ENCODE measurements at regions not wholly inside any gene's neighbourhood (a gene's known extent, or its start where the extent isn't known, plus 50 kb on each side); places are given as distances from the start of the nearest gene placed in this dataset.
"Not testable (repeated sequence)": the region's sequence is repeated elsewhere in the genome, so short reads cannot be mapped to it uniquely, and the experiment has no call there.

DNA sequence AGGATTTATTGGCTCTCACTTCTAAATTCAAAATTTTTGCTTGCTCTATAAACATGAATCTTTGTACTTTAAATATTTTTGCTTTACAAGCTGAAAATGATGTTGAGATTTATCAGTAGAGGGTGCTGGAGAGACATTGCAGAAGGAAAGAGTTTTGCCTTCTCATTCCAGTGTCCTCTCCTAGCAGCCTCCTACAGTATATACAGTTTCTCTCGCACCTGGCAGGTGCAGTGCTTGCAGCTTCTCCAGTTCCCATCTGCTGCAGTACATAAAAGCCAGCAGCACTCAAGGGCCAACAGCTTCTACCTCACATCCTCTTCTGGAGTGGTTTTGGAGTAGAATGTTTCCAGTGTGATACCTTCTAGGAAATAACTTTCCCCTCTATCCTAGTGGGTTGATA, 601.8 kb upstream of the ATXN7L3B start:
- WGBS = 36% methylated on average over 1 of the region's 1 CpG
- H3K27ac ChIP-seq (ENCODE audit: low read depth) = no peak overlapping the region
- DNase-seq (ENCODE audit: extremely low spot score) = no peak

DNA sequence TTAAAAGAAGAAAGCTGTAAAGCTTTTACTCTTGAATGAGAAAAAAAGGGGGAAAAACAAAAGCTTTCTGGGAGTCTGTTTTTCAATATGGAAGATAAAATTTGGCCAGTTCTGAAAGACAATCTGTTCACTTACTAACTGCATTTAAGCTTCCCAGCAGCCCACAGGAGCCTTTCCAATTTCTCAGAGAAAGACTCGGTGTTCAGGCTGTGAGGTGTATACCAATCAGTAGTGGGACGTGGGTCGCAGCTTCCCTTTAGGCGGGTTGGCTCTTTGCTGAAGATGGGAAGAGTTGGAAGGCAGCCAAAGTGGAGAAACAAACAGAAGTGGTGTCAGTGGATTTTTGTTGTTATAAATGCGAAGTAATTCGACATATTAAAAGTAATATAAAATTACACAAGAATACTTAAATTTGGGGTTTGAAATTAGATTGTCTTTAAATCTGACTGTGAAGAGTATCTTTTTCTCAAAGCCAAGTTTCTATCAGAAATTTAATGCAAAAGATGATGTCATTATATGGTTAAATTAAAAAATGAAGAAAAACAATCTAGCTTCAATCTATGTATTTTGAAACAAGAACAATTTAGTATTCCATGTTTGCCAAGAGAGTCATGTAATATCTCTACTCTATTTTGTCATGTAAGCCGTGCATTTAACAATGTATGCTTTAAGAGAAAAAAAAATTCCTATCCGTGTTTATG, 590.2 kb upstream of the ATXN7L3B start:
- Histone ChIP-seq H3K4me3 (ENCODE audit: low read depth, low read length) (no peak overlapping the region), H3K36me3 (ENCODE audit: insufficient read depth) (no peaks in the 10 kb centered on the region), H3K4me1 (ENCODE audit: insufficient read depth) (no peaks in the 10 kb centered on the region), H3K27ac (ENCODE audit: low read depth) (no peak overlapping the region)
- 62% methylated on average over 8 of the region's 8 CpGs for WGBS
- no peak for DNase-seq (ENCODE audit: extremely low spot score)

More for the DNA sequence above, 601.8 kb upstream of the ATXN7L3B start:
- H3K4me3 ChIP-seq (ENCODE audit: low read depth, low read length) = no peak overlapping the region
- H3K36me3 ChIP-seq (ENCODE audit: insufficient read depth) = no peaks in the 10 kb centered on the region
- no peaks in the 10 kb centered on the region for H3K4me1 ChIP-seq (ENCODE audit: insufficient read depth)

DNA sequence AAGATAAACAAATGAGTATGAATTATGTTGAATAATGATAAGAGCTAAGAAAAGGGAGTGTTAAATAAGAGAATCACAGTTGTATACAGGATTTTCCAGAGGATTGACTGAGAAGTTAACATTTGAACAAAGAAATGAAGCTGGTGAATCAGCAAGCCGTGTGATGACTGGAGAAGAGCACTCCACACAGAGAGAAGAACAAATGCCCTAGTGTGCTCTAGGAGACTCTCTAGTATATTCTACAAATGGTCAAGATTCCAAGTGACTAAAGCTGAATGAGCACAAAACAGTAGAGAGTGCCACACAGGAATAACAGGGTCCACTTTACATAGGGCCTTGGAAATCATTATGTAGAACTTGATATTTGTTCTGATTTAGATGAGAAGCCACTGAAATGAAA, 587.1 kb upstream of the ATXN7L3B start:
- H3K36me3 ChIP-seq (ENCODE audit: insufficient read depth) = no peaks in the 10 kb centered on the region
- H3K4me3 ChIP-seq (ENCODE audit: low read depth, low read length) = no peak overlapping the region
- H3K4me1 ChIP-seq (ENCODE audit: insufficient read depth) = no peaks in the 10 kb centered on the region
- H3K27ac ChIP-seq (ENCODE audit: low read depth) = no peak overlapping the region
- DNase-seq (ENCODE audit: extremely low spot score) = no peak
- 29% methylated on average over 1 of the region's 1 CpG for WGBS

DNA sequence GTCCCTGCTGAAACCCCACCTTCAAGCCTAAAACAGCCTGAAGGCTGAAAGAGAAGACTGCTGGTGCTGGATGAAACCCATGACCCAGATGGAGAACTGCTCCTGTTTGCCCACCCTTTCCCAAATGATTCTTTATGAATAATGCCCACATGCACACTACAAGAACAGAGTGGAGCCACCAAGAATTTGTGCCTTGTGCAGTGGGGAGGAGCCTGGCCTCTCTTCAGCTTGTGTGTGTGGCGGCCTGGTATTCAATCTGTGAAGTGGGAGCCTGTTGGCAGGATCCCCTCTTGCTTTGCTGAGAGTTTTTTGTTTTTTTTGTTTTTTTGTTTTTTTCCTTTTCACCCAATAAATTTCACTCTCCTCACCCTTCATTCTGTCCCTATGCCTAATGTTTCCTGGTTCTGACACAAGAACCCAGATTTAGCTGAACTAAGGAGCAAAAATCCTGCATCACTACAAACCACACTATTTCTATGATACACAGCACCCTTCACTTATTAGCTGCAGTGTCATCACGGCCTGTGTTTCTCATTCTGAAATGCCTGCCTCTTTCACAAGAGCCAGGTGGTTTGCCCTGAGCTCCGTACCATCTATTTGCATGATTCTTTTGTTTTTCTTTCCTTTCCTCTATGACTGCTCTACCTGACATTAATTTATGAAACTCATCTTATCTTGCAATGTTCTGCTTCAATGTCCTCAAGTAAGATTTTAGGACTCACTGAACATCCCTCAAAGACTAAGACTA, 585.5 kb upstream of the ATXN7L3B start:
- 79% methylated on average over 3 of the region's 3 CpGs for WGBS
- no peak for DNase-seq (ENCODE audit: extremely low spot score)
- H3K4me1 ChIP-seq (ENCODE audit: insufficient read depth) = no peaks in the 10 kb centered on the region
- H3K4me3 ChIP-seq (ENCODE audit: low read depth, low read length) = no peak overlapping the region
- no peaks in the 10 kb centered on the region for H3K36me3 ChIP-seq (ENCODE audit: insufficient read depth)
- no peak overlapping the region for H3K27ac ChIP-seq (ENCODE audit: low read depth)

DNA sequence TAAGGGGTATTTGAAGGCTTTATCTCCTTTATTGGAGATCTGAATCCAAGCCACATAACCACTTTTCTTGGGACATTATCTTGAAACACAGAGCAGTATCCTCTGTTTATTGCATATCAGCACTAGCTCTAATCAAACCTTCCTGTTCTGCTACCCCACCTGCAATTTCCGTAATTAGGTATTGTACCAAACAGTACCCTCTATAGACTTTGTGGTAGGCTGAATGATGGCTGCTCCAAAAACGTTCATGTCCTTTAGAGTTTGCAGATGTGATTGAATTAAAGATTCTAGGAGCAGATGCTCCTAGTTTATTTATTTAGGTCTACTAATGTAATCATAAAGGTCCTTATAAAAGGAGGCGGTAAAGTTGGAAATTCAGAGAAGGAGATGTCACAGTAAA, 573.0 kb upstream of the ATXN7L3B start:
- Histone ChIP-seq H3K27ac (ENCODE audit: low read depth) (no peak overlapping the region), H3K4me3 (ENCODE audit: low read depth, low read length) (no peak overlapping the region), H3K4me1 (ENCODE audit: insufficient read depth) (no peaks in the 10 kb centered on the region), H3K36me3 (ENCODE audit: insufficient read depth) (no peaks in the 10 kb centered on the region)
- 50% methylated on average over 3 of the region's 3 CpGs for WGBS
- no peak for DNase-seq (ENCODE audit: extremely low spot score)

DNA sequence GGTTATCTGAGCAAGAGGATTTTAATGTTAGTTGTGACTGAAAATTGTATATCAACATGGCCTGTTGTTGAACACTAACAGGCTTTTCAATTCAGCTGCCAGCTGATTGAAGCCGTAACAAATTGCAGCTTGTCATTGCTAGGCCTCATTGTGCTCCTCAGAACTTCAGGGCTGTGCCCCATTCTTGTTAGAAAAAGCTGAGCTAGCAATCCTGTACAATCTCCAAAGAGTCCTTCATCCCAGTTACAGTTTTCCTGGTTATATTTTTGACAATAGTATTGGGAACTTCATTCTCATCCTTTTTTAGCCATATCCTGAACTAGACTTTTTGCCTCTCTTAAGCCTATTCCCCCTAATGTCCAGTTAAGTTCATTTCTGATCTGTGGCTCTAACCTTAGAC, 564.1 kb upstream of the ATXN7L3B start:
- no peak overlapping the region for H3K4me3 ChIP-seq (ENCODE audit: low read depth, low read length)
- no peaks in the 10 kb centered on the region for H3K4me1 ChIP-seq (ENCODE audit: insufficient read depth)
- DNase-seq (ENCODE audit: extremely low spot score) = no peak
- H3K36me3 ChIP-seq (ENCODE audit: insufficient read depth) = no peaks in the 10 kb centered on the region
- H3K27ac ChIP-seq (ENCODE audit: low read depth) = no peak overlapping the region
- 69% methylated on average over 1 of the region's 1 CpG for WGBS

DNA sequence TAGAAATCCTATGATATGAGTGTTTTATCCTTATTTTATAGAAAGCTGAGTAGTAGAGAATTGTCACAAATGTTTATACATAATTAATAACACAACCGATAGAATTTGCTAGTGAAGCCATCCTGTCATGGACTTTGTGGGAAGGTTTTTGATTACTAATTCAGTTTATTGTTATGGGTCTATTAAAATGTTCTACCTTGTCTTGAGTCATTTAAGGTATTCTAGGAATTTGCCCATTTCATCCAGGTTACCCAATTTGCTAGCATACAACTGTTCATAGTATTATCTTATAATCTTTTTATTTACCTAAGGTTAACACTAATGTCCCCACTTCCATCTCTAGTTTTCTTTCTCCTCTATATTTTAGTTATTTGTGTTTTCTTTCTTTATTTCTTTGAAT, 553.1 kb upstream of the ATXN7L3B start:
- no peak overlapping the region for H3K27ac ChIP-seq (ENCODE audit: low read depth)
- 80% methylated on average over 1 of the region's 1 CpG for WGBS
- H3K4me3 ChIP-seq (ENCODE audit: low read depth, low read length) = no peak overlapping the region
- H3K36me3 ChIP-seq (ENCODE audit: insufficient read depth) = no peaks in the 10 kb centered on the region
- no peaks in the 10 kb centered on the region for H3K4me1 ChIP-seq (ENCODE audit: insufficient read depth)
- DNase-seq (ENCODE audit: extremely low spot score) = no peak

DNA sequence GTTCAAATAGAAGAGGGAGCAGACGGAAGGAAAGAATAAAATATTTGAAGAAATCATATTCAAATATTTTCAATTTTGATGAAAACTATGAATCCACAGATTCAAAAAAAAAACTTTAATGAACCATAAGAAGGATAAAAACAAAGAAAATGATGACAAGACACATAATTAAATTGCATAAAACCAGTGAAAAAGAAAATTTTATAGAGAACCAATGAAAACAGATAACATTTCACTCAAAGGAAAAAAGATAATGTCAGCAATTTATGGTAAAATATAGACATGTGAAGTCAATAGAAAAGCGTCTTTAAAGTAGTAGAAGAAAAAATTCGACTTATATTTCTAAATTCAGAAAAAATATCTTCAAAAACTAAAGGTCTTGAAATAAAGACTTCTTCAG, 546.5 kb upstream of the ATXN7L3B start:
- Histone ChIP-seq H3K27ac (ENCODE audit: low read depth) (no peak overlapping the region), H3K4me1 (ENCODE audit: insufficient read depth) (no peaks in the 10 kb centered on the region), H3K4me3 (ENCODE audit: low read depth, low read length) (no peak overlapping the region), H3K36me3 (ENCODE audit: insufficient read depth) (no peaks in the 10 kb centered on the region)
- DNase-seq (ENCODE audit: extremely low spot score) = no peak
- WGBS = 64% methylated on average over 3 of the region's 3 CpGs

DNA sequence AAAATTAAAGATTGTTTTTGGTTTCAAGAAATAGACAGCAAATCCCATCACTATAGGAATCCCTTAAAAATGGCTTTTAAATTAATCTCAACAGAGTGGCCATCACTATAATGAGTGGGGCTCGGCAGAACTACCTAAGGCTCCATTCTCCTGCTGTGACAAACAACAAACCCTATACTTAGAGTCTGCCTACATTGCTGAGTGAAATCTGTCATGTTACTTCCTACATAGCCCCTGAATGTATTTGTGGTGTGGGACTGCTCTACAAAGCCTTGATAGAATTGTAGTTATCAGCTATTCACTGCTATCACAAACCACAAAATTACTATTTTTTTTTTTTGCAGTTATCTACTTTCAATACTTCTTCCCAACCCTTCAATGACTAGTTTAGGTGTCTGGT, 538.7 kb upstream of the ATXN7L3B start:
- no peak for DNase-seq (ENCODE audit: extremely low spot score)
- Histone ChIP-seq H3K4me1 (ENCODE audit: insufficient read depth) (no peaks in the 10 kb centered on the region), H3K4me3 (ENCODE audit: low read depth, low read length) (no peak overlapping the region), H3K27ac (ENCODE audit: low read depth) (no peak overlapping the region), H3K36me3 (ENCODE audit: insufficient read depth) (no peaks in the 10 kb centered on the region)
- WGBS = 65% methylated on average over 1 of the region's 1 CpG

DNA sequence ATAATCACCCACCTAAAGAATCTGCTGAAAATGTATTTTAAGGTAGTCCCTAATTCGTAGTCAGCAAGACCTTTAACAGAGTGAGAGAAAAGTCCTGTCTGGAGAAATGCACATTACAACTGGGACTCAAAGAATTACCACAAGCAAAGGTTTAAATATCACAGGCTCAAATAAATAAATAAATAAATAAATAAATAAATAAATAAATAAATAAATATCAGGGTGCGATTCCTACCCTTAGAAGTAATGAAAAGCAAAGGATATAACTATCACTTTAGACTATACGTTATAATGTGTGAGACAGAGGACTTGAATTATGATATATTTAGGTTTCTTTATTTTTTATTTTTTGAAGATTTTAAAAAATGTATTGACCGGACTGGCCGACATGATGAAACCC, 522.5 kb upstream of the ATXN7L3B start:
- no peaks in the 10 kb centered on the region for H3K36me3 ChIP-seq (ENCODE audit: insufficient read depth)
- H3K27ac ChIP-seq (ENCODE audit: low read depth) = no peak overlapping the region
- no peaks in the 10 kb centered on the region for H3K4me1 ChIP-seq (ENCODE audit: insufficient read depth)
- 95% methylated on average over 5 of the region's 5 CpGs for WGBS
- no peak for DNase-seq (ENCODE audit: extremely low spot score)
- H3K4me3 ChIP-seq (ENCODE audit: low read depth, low read length) = no peak overlapping the region

DNA sequence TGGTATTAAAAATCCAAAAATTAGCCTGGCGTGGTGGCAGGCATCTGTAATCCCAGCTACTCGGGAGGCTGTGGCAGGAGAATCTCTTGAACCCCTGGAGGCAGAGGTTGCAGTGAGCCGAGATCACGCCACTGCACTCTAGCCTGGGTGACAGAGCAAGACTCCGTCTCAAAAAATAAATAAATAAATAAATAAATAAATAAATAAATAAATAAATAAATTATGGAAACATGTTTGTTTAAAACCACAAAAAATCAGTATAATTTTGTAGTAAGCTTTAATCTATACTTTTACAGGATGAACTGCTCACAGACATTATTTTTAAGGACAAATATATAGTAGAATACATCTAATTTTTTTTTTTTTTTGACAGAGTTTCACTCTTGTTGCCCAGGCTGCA, 521.3 kb upstream of the ATXN7L3B start:
- not testable (repeated sequence) for H3K36me3 ChIP-seq (ENCODE audit: insufficient read depth); H3K4me1 ChIP-seq (ENCODE audit: insufficient read depth); H3K4me3 ChIP-seq (ENCODE audit: low read depth, low read length); DNase-seq (ENCODE audit: extremely low spot score); H3K27ac ChIP-seq (ENCODE audit: low read depth)
- WGBS = 96% methylated on average over 5 of the region's 5 CpGs

DNA sequence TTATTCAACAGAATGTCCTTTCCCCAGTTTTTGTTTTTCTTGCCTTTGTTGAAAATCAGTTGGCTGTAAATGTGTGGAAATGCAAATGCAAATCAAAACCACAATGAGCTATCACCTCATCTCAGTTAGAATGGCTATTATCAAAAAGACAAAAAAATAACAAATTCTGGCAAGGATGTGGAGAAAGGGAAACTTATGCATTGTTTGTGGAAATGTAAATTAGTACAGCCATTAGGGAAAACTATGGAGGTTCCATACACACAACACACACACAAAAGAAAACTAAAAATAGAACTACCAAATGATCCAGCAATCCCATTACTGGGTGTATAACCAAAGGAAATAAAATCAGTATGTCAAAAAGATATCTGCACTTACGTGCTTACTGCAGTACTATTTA, 518.8 kb upstream of the ATXN7L3B start:
- no peaks in the 10 kb centered on the region for H3K4me1 ChIP-seq (ENCODE audit: insufficient read depth)
- no peak overlapping the region for H3K27ac ChIP-seq (ENCODE audit: low read depth)
- DNase-seq (ENCODE audit: extremely low spot score) = no peak
- no peaks in the 10 kb centered on the region for H3K36me3 ChIP-seq (ENCODE audit: insufficient read depth)
- no peak overlapping the region for H3K4me3 ChIP-seq (ENCODE audit: low read depth, low read length)
- WGBS = 39% methylated on average over 1 of the region's 1 CpG

DNA sequence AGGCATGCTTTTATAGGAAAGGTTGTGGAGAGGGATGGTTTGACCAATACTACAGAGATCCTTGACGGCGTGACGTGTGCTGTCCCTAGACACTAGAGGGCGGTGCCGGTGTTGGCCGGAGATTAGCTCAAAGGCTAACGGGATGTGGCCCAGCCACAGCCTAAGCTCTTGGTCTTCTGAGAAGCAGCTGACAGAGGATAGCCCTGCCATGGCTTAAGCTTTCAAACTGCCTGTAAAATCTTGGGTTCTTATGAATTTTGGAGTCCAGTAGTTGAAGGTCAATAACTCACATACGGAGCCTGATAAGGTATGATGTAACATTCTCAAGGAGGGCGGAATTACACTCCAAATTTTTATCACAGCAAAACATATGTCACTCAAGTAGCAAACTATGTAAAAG, 515.7 kb upstream of the ATXN7L3B start:
- Histone ChIP-seq H3K4me3 (ENCODE audit: low read depth, low read length) (no peak overlapping the region), H3K4me1 (ENCODE audit: insufficient read depth) (no peaks in the 10 kb centered on the region), H3K36me3 (ENCODE audit: insufficient read depth) (no peaks in the 10 kb centered on the region), H3K27ac (ENCODE audit: low read depth) (no peak overlapping the region)
- DNase-seq (ENCODE audit: extremely low spot score) = no peak
- WGBS = 16% methylated on average over 9 of the region's 9 CpGs

DNA sequence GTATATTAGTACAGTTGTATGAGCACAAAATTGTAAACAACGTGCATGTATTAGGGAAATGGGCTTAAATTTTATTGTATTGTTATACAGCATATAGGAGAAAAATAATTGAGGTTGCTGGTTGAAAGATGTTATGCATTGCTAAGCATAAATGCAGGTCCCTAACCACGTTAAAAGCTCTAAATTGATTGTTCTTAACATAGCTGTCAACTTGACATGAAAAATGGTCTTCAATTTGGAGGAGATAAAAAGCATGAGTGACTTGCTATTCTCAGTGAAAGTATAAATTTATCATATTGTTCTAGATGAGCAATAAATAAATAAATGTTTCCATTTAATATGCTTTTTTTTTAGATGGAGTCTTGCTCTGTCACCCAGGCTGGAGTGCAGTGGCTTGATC, 506.6 kb upstream of the ATXN7L3B start:
- Histone ChIP-seq H3K4me3 (ENCODE audit: low read depth, low read length) (no peak overlapping the region), H3K27ac (ENCODE audit: low read depth) (no peak overlapping the region), H3K36me3 (ENCODE audit: insufficient read depth) (no peaks in the 10 kb centered on the region), H3K4me1 (ENCODE audit: insufficient read depth) (no peaks in the 10 kb centered on the region)
- DNase-seq (ENCODE audit: extremely low spot score) = no peak
- WGBS = 60% methylated on average over 2 of the region's 2 CpGs

Data from urinary bladder (tissue), 3 donors.